ENCODE measurements at regions not wholly inside any gene's neighbourhood (a gene's known extent, or its start where the extent isn't known, plus 50 kb on each side); places are given as distances from the start of the nearest gene placed in this dataset.

- Mint-ChIP-seq H3K9me3 (no peaks in the 10 kb centered on the region), H3K27ac (no peak overlapping the region), H3K36me3 (ENCODE audit: low read depth) (no peaks in the 10 kb centered on the region), H3K4me1 (ENCODE audit: low read depth) (no peaks in the 10 kb centered on the region), H3K4me3 (no peak overlapping the region), H3K27me3 (peaks cover 4% of the 10 kb centered on the region)
- CTCF ChIA-PET, result no interaction called here
- Histone ChIP-seq H3K36me3 (ENCODE audit: insufficient read depth, low read length) (no peaks in the 10 kb centered on the region), H3K4me3 (ENCODE audit: low read length) (no peak overlapping the region), H3K27ac (ENCODE audit: low read depth in 1 of 2, low read length in 2 of 2) (no peak overlapping the region), H3K9me3 (ENCODE audit: control insufficient read depth in 1 of 2, insufficient read depth in 1 of 2, low read length in 2 of 2) (no peaks in the 10 kb centered on the region), H3K4me1 (ENCODE audit: insufficient read depth, low read length) (no peaks in the 10 kb centered on the region), H3K27me3 (ENCODE audit: control insufficient read depth in 1 of 2, insufficient read depth in 2 of 2, low read length in 2 of 2) (no peaks in the 10 kb centered on the region)
- ATAC-seq (ENCODE audit: poor library complexity) (no peak), DNase-seq (no peak)
- intact Hi-C loops (cut with DNase I, micrococcal nuclease), result no loop called here
- POLR2A ChIA-PET, result no interaction called here
- TF ChIP-seq, protein P1, sequence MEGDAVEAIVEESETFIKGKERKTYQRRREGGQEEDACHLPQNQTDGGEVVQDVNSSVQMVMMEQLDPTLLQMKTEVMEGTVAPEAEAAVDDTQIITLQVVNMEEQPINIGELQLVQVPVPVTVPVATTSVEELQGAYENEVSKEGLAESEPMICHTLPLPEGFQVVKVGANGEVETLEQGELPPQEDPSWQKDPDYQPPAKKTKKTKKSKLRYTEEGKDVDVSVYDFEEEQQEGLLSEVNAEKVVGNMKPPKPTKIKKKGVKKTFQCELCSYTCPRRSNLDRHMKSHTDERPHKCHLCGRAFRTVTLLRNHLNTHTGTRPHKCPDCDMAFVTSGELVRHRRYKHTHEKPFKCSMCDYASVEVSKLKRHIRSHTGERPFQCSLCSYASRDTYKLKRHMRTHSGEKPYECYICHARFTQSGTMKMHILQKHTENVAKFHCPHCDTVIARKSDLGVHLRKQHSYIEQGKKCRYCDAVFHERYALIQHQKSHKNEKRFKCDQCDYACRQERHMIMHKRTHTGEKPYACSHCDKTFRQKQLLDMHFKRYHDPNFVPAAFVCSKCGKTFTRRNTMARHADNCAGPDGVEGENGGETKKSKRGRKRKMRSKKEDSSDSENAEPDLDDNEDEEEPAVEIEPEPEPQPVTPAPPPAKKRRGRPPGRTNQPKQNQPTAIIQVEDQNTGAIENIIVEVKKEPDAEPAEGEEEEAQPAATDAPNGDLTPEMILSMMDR (IDR thresholded peaks at IDR 0.05), result no peak
Measured at GRCh38 chr2:136715146-136715545, 50.2 kb upstream of the THSD7B start.

- no peak overlapping the region for H3K27ac Mint-ChIP-seq
- H3K36me3 Mint-ChIP-seq (ENCODE audit: low read depth), result no peaks in the 10 kb centered on the region
- ATAC-seq (ENCODE audit: poor library complexity) (no peak), DNase-seq (no peak)
- H3K27me3 ChIP-seq (ENCODE audit: control insufficient read depth in 1 of 2, insufficient read depth in 2 of 2, low read length in 2 of 2), result no peaks in the 10 kb centered on the region
- no peaks in the 10 kb centered on the region for H3K4me1 ChIP-seq (ENCODE audit: insufficient read depth, low read length)
- H3K9me3 ChIP-seq (ENCODE audit: control insufficient read depth in 1 of 2, insufficient read depth in 1 of 2, low read length in 2 of 2), result no peaks in the 10 kb centered on the region
- no peak overlapping the region for H3K4me3 ChIP-seq (ENCODE audit: low read length)
- H3K4me3 Mint-ChIP-seq, result no peak overlapping the region
- no peaks in the 10 kb centered on the region for H3K36me3 ChIP-seq (ENCODE audit: insufficient read depth, low read length)
- TF ChIP-seq, protein P1 (IDR thresholded peaks at IDR 0.05), result no peak
- ChIA-PET CTCF (no interaction called here), POLR2A (no interaction called here)
- H3K4me1 Mint-ChIP-seq (ENCODE audit: low read depth), result no peaks in the 10 kb centered on the region
- no peaks in the 10 kb centered on the region for H3K9me3 Mint-ChIP-seq
- H3K27me3 Mint-ChIP-seq, result peaks cover 4% of the 10 kb centered on the region
- intact Hi-C loops (cut with DNase I, micrococcal nuclease), result no loop called here
- H3K27ac ChIP-seq (ENCODE audit: low read depth in 1 of 2, low read length in 2 of 2), result no peak overlapping the region
Measured at GRCh38 chr2:136714452-136714951, 50.8 kb upstream of the THSD7B start.

DNA sequence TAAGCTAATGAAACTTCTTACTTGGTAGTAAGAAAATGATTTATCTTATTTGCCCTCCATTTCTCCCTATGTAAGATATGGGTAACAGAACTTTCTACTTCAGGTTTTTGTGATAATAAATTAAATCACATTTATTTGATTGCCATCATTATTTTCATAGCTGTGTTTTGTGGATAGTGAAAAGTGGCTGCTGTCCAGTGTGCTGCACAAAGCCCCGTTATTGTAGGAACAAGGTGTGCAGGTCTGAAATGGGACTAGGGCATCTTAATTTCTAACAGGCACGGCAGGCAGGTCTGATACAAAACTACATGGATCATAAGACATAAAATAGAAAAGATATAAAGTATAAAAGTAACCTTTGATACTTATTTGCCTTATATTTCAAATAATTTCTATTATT lies 51.6 kb upstream of the THSD7B start:
- Mint-ChIP-seq H3K9me3 (no peaks in the 10 kb centered on the region), H3K4me3 (no peak overlapping the region), H3K27me3 (no peaks in the 10 kb centered on the region), H3K27ac (no peak overlapping the region), H3K36me3 (ENCODE audit: low read depth) (no peaks in the 10 kb centered on the region), H3K4me1 (ENCODE audit: low read depth) (no peaks in the 10 kb centered on the region)
- TF ChIP-seq, protein P1 (IDR thresholded peaks at IDR 0.05), result no peak
- ChIA-PET POLR2A (no interaction called here), CTCF (interaction anchor here (0.8 kb wide), 1 partner anchor 247 kb away, joined by 4 read pairs; no protein-coding TSS in a partner anchor)
- H3K36me3 ChIP-seq (ENCODE audit: insufficient read depth, low read length), result no peaks in the 10 kb centered on the region
- no peak overlapping the region for H3K4me3 ChIP-seq (ENCODE audit: low read length)
- H3K27me3 ChIP-seq (ENCODE audit: control insufficient read depth in 1 of 2, insufficient read depth in 2 of 2, low read length in 2 of 2), result no peaks in the 10 kb centered on the region
- H3K4me1 ChIP-seq (ENCODE audit: insufficient read depth, low read length), result no peaks in the 10 kb centered on the region
- no peak for ATAC-seq (ENCODE audit: poor library complexity)
- no peaks in the 10 kb centered on the region for H3K9me3 ChIP-seq (ENCODE audit: control insufficient read depth in 1 of 2, insufficient read depth in 1 of 2, low read length in 2 of 2)
- no peak for DNase-seq
- intact Hi-C loops (cut with DNase I, micrococcal nuclease), result no loop called here
- H3K27ac ChIP-seq (ENCODE audit: low read depth in 1 of 2, low read length in 2 of 2), result no peak overlapping the region
